GM19035 (cell line): ENCODE measurements at regions not wholly inside any gene's neighbourhood (a gene's known extent, or its start where the extent isn't known, plus 50 kb on each side); places are given as distances from the start of the nearest gene placed in this dataset.
"Not testable (repeated sequence)": the region's sequence is repeated elsewhere in the genome, so short reads cannot be mapped to it uniquely, and the experiment has no call there.

Experiments
- ATAC-seq: cut with Tn5 transposase; IDR thresholded peaks from one replicate; pipeline ENCODE4 v1.9.1; 2021; ENCODE audit not compliant: unreplicated experiment

DNA sequence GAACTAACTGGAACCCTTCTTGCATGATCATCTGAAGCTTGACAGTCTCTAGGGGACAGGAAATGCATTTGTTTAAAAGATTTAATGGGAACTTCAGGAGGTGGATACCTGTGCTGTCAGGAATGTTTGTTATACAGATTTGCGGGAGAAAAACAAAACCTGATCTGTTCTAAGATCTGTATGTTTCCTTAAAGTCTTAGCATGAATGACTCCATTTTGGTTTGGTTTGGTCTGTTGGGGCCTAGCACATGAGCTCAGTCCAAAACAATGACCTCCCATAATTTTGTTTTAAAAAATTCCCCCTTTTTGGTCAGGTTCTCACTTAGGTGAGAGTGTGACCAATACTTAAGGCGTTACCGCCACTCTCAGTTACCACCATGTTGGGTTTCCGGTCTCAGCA is 138.7 kb downstream of the AKR1D1 start:
- no peak for ATAC-seq

- not testable (repeated sequence) for ATAC-seq
Measured at GRCh38 chr7:138220321-138220720, 144.1 kb downstream of the AKR1D1 start.

- not testable (repeated sequence) for ATAC-seq
Measured at GRCh38 chr7:138221388-138221787, 145.1 kb downstream of the AKR1D1 start.

GRCh38 chr7:138223402-138223879 is 147.2 kb downstream of the AKR1D1 start:
- no peak for ATAC-seq

DNA sequence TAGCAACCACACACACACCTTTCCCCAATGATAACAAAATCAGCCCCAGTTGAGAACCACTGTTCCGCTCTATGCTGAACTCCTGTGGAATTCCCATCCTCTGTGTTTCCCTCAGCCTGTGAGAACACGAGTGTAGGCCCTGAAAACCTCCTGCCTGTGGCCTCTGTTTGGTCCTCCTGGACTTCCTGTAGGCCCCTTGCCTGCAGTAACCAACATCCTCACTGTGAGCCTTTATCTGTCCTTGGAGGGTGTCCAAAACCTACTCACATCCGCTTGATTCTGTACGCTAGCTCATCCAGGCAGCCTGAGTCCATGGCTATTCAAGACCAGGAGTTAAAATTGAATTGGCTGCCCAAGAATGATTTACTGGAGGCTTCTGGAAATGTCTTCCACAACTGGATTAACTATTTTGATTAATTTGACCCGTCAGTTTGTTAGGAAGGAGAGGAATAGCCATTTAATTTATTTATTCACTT is 149.8 kb downstream of the AKR1D1 start:
- no peak for ATAC-seq

- ATAC-seq = no peak
Measured at GRCh38 chr7:138226745-138227279, 150.6 kb downstream of the AKR1D1 start.

- ATAC-seq = no peak
Measured at GRCh38 chr7:138228119-138228518, 151.9 kb downstream of the AKR1D1 start.

GRCh38 chr7:138228769-138229168 is 152.5 kb downstream of the AKR1D1 start:
- no peak for ATAC-seq

DNA sequence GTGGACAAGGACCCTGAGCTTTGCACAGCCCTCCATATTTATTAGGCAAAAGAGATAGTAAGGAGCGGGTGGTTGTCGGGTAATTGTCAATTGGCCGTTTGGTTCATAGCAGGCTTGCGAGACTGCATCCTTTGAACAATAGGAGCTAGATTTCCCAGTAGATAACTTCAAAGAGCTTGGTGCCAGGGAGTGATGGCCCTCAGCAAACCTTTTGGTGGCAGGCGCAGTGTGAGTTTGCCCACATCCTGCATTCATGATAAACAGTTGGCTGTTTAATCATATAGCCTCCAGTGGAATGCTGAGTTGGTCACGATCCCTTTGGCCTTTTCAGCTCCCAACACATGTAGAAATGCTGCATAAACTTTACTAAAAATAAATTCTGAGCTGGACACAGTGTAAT is 156.9 kb downstream of the AKR1D1 start:
- no peak for ATAC-seq

GRCh38 chr7:138235207-138235606 is 158.9 kb downstream of the AKR1D1 start:
- ATAC-seq = no peak

GRCh38 chr7:138237995-138238394 is 161.7 kb downstream of the AKR1D1 start:
- no peak for ATAC-seq

- ATAC-seq = no peak
Measured at GRCh38 chr7:138238734-138239659, 162.7 kb downstream of the AKR1D1 start.

GRCh38 chr7:138243430-138243829 is 167.2 kb downstream of the AKR1D1 start:
- ATAC-seq = no peak

DNA sequence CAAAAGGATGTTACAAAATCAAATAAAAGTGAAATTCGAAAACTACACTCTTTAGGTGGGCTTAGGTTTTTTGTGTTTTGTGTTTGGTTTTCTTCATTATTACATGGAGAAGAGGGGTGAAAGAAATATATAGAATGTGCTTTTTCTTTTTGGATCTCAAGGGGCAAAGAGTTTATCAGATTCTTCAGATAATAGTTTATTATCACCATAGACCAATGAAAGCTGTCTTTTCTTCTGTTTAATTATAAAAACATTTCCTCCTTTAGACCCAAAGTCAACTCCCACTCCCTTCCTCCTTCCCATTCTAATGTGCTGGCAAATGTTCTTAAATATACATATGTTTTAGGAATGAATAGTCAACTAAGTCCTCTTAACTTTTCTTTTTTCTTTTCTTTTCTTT is 167.6 kb downstream of the AKR1D1 start:
- no peak for ATAC-seq

- ATAC-seq = no peak
Measured at GRCh38 chr7:138244606-138245005, 168.3 kb downstream of the AKR1D1 start.

DNA sequence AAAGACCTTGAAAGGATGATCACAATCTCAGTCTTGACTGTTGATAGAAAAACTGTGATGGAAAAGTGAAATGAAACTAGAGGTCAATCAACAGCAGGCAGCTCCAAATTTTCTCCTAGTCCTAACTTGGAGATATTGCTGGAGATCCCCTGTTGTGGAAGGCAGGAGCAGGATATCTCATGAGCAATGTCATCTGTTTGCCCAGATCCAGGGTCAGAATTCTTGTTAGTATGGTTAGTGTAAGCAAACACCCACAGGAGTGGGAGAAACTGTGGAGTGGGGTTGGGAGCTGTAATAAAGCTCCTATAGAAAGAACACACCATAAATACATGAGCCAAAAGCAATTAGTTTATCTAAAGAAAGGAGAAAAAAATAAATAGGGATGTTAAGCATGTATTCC is 169.0 kb downstream of the AKR1D1 start:
- ATAC-seq = no peak

GRCh38 chr7:138245682-138246081 is 169.4 kb downstream of the AKR1D1 start:
- ATAC-seq = no peak

DNA sequence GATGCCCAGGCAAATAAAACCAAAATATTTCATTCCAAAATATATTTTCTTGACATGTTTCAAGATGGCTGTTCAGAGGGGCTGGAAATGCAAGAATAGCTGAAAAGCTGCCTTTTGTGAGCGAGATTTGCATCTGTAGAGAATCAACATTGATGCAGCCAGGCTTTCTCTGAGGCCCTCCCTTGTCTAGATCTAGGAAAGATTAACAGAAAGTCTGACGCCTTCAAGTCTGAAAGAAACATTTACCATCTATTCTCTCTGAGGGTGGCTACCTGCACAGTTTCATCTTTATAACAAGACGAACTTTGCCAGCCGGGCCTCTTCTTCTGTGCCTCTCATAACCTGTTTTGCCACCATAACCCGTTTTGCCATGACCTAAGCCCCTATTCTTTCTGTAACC is 170.2 kb downstream of the AKR1D1 start:
- ATAC-seq = no peak

GRCh38 chr7:138247081-138247480 is 170.8 kb downstream of the AKR1D1 start:
- ATAC-seq = no peak

DNA sequence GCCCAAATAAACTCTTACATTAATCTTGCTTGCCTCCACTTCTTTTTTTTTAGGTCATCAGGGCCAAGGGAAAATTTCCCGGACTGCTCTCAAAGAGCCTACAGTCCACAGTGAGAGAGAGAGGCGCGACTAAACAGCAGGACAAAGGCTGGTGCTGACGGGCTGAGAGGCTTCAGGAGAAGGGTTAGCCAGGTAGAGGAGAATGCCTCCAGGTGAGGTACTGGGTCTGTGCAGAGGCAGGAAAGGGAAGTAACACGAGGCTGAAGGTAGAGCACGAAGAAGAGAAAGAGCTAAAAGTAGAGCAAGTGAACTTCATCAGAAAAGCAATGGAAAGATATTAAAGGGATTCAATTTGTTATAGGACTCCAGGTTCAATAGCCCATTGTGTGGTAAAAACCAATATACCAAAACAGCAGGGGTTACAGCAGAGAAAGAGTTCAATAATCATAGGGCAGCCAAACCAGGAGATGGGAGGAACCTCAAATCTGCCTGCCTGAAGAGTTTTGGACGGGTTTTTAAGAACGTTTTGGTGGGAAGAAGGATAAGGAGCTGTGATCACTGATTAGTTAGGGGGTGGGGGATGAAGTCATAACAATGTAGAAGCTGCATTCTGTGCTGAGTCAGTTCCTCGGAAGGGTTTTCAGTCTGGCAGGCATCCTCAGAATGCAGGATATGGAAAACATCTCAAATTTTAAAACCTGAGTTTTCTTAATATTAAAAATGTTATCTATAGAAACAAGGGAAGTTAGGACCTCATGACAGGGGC is 171.5 kb downstream of the AKR1D1 start:
- no peak for ATAC-seq

- no peak for ATAC-seq
Measured at GRCh38 chr7:138248609-138249008, 172.3 kb downstream of the AKR1D1 start.

- no peak for ATAC-seq
Measured at GRCh38 chr7:138249975-138250374, 173.7 kb downstream of the AKR1D1 start.
